GM21423 (cell line): ENCODE measurements at regions not wholly inside any gene's neighbourhood (a gene's known extent, or its start where the extent isn't known, plus 50 kb on each side); places are given as distances from the start of the nearest gene placed in this dataset.
"Not testable (repeated sequence)": the region's sequence is repeated elsewhere in the genome, so short reads cannot be mapped to it uniquely, and the experiment has no call there.

Experiments
- ATAC-seq: cut with Tn5 transposase; IDR thresholded peaks from one replicate; pipeline ENCODE4 v1.9.1; 2021; ENCODE audit warnings: mild to moderate bottlenecking, moderate library complexity; ENCODE audit not compliant: unreplicated experiment

DNA sequence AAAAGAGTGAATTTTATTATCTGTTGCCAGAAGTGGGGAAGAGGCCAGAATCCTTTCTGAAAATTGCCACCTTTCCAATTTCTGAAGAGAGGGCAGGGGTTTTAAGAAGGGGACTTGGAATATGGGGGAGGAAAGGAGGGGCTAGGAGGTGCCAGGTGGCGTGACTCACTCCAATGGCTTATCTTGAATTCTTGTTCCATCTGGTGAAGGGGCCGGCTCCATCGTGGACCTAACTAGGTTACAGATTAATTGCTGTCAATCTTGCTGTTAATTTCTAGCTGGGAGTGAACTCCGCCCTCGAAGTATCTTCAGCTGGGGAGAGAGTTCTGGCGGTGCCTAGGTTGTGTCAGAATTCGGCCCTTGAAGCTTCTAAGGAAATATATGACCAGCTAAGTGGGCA, 138.7 kb downstream of the YTHDC2 start:
- no peak for ATAC-seq

GRCh38 chr5:113654828-113655227, 141.3 kb downstream of the YTHDC2 start:
- no peak for ATAC-seq

DNA sequence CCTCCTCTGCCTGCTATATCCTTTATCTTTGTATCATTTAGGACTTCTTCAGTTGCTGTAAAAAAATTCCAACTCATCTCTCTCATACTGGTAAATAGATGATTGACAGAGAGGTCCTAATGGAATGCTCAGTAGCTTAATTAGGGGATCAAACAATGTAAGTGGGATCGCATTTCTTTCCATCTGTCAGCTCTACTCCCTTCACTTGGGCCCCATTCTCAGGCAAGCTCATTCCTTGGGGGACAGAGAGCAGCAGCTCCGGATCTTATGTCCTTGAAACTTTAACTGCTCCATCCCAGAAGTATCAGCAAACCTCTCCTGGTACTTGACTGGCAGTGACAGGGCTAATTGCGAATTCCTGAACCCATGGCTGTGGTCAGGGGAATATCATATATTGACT, 146.7 kb downstream of the YTHDC2 start:
- no peak for ATAC-seq

GRCh38 chr5:113660706-113661250, 147.3 kb downstream of the YTHDC2 start:
- no peak for ATAC-seq

GRCh38 chr5:113663879-113664541, 150.5 kb downstream of the YTHDC2 start:
- ATAC-seq: no peak

GRCh38 chr5:113673041-113673440, 159.5 kb downstream of the YTHDC2 start:
- ATAC-seq: no peak

DNA sequence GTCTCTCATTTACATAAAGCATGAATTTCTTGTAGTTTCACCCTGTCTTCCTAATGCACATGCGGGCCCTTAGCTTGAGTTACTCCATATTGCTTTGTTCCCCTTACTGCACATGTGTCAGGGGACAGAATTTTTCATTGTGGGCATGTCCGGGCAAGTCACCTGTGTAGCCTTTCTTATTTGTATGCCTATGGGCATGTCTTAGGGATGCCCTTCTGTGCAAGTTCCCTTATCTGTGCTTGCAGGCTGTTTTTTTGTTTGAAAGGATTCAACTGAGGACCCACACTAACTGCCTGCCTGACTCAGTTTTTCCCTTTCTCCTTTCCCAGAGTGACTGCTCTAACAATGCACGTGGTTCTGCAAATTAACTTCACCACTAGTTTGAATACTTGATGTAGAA, 161.7 kb downstream of the YTHDC2 start:
- no peak for ATAC-seq

DNA sequence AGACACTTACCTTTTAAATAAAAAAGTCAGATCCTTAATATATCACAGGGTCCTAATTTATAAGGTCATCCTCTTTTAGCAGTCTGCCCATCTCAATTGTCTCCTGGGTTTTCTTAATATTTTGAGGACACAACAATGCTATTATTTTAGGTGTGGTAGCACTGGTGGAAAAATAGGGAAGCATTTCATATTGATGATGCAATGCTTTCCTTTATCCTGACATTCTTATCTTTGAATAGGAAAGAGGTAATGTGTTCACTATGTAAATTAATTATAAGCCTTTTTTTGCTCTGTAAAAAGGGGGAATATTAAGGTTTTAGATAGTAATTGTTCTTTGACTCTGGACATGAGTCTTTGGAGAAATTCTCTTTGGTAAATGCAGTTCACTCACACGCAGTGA, 164.7 kb downstream of the YTHDC2 start:
- no peak for ATAC-seq

DNA sequence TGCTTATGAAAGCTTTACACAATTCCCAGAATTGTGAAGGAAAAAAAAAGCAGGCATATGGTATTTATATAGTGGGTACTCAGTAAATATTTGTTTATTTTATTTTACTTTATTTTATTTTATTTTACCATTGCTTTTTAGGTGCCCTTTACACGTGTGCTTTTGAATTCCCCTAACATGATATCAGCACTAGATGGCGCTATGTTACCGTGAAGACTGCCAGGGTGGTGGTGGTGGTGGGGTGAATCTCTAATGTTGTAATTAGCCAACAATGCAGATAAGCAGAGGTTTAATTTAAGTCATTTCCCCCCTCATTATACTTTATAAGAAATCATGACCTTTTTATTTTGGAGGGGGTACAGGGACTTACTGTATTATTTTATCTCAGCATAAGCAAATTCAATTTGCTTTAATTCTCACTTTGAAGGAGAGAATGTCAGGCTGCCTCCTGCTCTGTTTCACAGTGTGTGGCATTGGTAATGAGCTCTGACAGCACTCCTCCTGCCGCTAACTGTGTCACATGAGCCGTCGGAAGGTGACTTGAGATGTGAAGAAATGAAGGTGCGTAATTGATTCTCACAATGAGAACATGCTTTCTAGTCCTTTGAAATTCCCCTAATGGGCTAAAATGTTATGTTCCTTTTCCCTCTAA, 165.6 kb downstream of the YTHDC2 start:
- no peak for ATAC-seq

DNA sequence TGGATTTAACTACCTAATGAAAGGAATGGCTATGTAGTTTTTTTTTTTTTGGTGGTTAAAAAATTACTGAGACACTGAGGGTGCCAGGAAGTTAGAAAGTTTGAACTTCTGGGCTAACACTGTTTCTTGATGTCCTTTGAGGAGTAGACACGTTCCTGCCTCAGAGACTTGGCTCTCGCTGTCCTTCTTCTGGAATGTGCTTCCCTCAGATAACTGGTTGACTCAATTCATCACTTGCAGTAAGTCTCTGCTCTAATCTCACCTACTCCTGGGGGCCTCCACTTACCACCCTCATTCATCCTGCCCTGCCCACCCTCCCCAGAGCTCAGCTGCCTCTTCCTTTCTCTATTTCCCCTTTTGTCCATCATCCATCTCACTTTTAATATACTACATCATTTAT, 167.0 kb downstream of the YTHDC2 start:
- no peak for ATAC-seq

DNA sequence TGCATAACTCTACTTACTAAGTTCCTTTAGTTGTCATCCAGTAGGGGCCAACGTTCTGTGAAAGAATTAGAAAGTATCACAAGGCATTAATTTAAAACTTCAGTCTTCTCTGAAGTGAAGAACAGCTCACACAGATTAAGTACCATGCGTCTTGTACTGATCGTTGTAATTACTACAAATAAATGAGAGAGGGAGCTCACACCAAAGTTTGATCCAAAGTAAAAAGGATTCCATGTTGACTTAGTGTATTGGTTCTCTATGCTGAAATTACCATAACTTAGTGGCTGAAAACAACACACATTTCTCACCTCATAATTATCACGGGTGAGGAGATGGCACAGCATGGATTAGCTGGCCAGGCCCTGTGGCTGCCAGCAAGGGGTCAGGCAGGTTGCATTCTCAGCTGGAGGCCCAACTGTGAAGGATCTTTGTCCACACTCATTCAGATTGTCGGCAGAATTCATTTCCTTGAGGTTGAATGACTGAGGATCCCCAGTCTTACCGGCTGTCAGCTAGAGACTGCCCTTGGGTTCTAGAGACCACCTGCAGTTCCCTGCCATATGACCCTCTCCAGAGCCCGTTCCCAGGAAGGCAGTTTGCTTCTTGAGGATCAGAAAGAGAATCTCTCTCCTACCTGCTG, 169.1 kb downstream of the YTHDC2 start:
- no peak for ATAC-seq

DNA sequence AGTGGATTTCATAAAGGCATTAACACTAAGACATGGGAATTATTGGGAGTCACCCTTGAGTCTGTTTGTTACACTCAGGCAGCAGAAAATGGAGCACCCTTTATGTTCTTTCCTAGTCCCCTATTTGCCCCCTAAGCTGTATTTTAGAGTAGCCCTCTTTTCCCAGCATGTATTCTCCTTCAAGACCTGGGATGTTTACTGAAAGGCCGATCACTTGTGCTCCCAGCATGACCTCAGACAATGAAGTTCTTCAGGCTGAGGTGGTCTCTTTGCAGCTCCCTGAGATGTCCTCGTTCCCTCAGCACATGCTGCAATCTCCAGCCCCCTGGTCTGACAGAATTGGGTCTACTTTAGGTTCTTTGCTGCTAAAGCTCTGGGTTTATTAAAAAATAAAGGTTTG, 169.7 kb downstream of the YTHDC2 start:
- ATAC-seq: no peak

DNA sequence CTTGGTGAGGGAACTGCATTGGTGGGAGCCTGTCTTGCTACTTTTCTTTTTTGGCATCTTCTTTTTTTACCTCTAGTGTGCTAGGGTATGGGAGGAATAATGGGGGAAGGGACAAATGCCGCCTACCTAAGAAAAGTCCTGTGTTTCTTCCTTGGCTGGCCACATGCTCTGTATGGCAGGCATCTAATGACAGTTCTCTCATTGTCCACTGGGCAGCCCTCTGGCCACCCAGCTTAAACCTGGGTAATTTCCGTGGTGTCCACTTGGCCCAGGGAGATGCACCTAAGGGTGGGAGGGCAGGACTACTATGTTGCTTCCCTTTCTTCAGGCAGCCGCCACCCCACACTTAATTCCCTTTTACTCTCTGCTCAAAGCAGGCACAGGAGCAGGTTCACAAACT, 173.1 kb downstream of the YTHDC2 start:
- ATAC-seq: no peak

DNA sequence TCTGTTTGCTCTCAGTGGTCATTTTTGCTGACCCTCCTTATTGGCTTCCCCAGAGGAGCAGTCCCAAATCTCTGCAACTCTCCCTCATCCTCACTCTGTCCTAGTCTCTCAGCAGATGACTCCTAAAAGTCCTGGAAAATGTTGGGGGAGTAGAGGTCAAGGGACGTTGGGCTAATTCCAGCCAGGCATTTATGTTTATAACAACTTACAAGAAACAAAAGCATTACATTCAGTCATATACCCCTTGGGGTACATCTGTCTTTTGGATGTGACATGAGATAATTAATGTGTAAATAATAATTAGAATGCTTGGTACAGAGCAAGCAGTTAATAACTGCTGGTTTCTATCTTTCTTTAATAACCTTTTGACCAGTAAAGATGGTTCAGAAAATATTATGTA, 176.2 kb downstream of the YTHDC2 start:
- ATAC-seq: no peak

DNA sequence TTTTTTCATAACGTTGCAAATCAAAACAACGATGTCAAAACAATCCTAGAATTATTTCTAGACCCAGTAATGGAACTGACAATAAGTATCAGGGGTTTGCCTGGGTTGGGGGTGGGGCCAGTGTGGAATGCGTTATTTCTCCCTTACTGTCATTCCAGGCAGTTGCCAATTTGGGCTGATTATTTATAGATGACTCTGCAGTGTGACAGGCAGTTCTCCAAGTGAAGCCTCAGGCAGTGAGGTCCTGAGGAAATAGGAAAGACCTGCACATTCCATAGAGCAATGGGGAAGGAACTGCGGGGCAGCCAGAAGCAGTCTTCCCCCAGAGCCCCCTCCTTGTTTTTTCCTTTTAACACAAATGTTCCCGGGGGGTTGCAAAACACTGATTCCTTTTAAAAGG, 179.0 kb downstream of the YTHDC2 start:
- ATAC-seq: no peak

DNA sequence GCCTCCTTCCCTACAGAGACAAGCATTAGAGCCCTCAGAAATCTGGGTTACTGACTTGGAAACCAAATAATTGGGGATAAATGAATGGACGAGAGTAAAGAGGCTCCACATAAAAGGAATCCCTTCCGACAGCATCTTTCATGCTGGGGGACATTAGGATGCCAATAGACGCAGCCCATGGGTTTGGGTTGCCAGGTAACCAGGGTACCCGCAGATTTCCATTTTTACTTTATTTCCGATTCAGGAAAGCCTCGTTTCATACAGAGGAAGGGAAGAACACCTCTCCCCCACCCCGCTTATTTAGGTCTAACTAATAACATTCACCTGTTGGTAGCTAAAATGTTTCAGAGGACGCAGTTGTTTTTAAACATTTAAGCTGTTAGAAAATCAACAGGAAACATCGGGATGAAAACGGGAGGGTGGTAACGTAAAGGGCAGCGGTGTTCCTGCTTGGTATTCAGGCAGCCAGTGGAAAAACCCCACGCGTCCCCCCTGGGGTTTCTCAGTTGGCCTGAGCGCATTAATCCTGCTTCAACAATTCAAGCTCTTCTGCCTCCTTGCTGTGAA, 179.5 kb downstream of the YTHDC2 start:
- ATAC-seq: no peak

GRCh38 chr5:113693701-113694100, 180.2 kb downstream of the YTHDC2 start:
- no peak for ATAC-seq

DNA sequence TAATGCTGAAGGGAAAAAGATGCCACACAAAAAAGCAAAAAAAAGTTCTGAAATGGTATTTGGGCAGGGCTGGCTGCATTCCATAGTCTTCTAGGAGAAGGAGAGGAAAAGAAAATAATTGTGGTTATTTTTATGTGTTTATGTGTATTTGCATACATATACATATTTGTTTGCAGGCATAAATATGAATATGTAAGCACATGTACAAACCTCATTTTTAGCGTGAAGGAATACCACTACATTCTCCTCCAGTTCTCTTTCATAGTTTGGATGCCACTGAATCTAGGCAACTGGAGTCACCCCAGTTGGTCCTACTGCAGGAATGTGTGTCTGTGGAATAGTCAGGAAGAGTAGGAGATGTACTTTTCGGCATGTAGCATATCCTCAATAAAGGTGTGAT, 181.1 kb downstream of the YTHDC2 start:
- no peak for ATAC-seq

DNA sequence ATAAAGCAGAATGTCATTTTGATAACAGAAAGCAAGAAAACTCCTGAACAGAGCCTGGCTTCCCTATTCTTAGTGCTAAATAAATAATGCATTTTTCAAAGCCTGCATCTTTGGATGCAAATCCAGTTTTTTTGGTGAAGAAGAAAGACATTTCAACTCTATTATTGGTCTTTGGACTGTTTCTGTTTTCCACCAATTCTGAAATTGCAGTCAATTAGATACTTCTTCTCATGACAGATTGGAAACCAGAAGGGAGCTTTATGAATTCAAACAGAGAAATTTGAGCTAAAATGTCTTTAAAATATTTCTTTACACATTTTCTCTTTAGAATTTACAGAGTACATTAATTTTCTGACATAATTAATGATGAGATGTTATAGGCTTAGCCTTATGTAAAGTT, 189.8 kb downstream of the YTHDC2 start:
- no peak for ATAC-seq

GRCh38 chr5:113705657-113706056, 192.2 kb downstream of the YTHDC2 start:
- ATAC-seq: no peak

GRCh38 chr5:113713051-113713450, 199.6 kb downstream of the YTHDC2 start:
- no peak for ATAC-seq

- not testable (repeated sequence) for ATAC-seq
Observed at GRCh38 chr5:113715921-113716320, 202.4 kb downstream of the YTHDC2 start.
